ENCODE measurements at regions not wholly inside any gene's neighbourhood (a gene's known extent, or its start where the extent isn't known, plus 50 kb on each side); places are given as distances from the start of the nearest gene placed in this dataset.
"Not testable (repeated sequence)": the region's sequence is repeated elsewhere in the genome, so short reads cannot be mapped to it uniquely, and the experiment has no call there.

GRCh38 chr7:46908770-46909169 is 673.1 kb downstream of the TNS3 start:
- Histone ChIP-seq H3K36me3 (no peaks in the 10 kb centered on the region), H3K27me3 (no peaks in the 10 kb centered on the region), H3K4me1 (no peaks in the 10 kb centered on the region), H3K9me3 (no peaks in the 10 kb centered on the region), H3K4me3 (ENCODE audit: low read depth, low read length) (no peak overlapping the region)
- no peak for DNase-seq
- TF ChIP-seq CTCF (IDR thresholded peaks at IDR 0.05; ENCODE audit: low read depth, low read length): no peak

DNA sequence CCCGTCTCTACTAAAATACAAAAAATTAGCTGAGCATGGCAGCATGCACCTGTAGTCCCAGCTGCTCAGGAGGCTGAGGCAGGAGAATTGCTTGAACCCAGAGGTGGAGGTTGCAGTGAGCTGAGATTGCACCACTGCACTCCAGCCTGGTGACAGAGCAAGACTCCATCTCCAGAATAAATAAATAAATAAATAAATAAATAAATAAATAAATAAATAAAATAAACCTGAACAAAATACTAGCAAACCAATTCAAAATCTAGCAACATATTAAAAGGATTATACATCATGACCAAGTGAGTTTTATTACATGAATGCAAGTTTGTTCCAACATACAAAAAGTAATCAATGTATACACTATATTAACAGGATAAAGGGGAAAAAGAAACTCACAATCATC is 677.4 kb downstream of the TNS3 start:
- not testable (repeated sequence) for H3K27me3 ChIP-seq; DNase-seq; H3K36me3 ChIP-seq; H3K4me3 ChIP-seq (ENCODE audit: low read depth, low read length); H3K9me3 ChIP-seq; H3K4me1 ChIP-seq

DNA sequence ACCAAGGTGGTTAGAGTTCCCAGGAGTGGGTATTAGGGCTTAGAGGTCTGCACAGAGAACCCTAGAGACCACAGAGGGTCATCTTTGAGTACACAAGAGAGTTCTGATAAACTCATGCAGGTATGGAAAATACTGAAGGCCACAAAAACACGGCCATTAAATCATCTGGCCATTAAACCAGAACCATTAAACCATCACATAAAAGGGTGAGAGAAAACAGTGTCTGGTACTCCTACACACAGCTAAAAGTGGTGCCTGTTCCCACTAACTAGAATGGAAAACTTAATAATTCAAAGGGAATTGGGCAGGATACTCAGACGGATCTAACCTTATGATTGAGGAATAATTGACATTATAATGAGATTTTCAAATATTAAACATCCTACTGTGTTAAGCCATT is 679.4 kb downstream of the TNS3 start:
- Histone ChIP-seq H3K27me3 (no peaks in the 10 kb centered on the region), H3K4me3 (ENCODE audit: low read depth, low read length) (no peak overlapping the region), H3K4me1 (peaks cover 6% of the 10 kb centered on the region), H3K36me3 (no peaks in the 10 kb centered on the region), H3K9me3 (no peaks in the 10 kb centered on the region)
- no peak for DNase-seq
- TF ChIP-seq CTCF (IDR thresholded peaks at IDR 0.05; ENCODE audit: low read depth, low read length): no peak

- H3K4me3 ChIP-seq (ENCODE audit: low read depth, low read length): no peak overlapping the region
- DNase-seq: peak; percentile 62
- no peaks in the 10 kb centered on the region for H3K36me3 ChIP-seq
- H3K9me3 ChIP-seq: no peaks in the 10 kb centered on the region
- no peak for TF ChIP-seq CTCF (IDR thresholded peaks at IDR 0.05; ENCODE audit: low read depth, low read length)
- H3K4me1 ChIP-seq: peaks cover 6% of the 10 kb centered on the region
- H3K27me3 ChIP-seq: no peaks in the 10 kb centered on the region
These were observed 681.3 kb downstream of the TNS3 start for GRCh38 chr7:46900312-46901263.

- no peak for DNase-seq
- TF ChIP-seq CTCF (IDR thresholded peaks at IDR 0.05; ENCODE audit: low read depth, low read length): no peak
- Histone ChIP-seq H3K36me3 (no peaks in the 10 kb centered on the region), H3K27me3 (no peaks in the 10 kb centered on the region), H3K4me1 (peaks cover 6% of the 10 kb centered on the region), H3K9me3 (no peaks in the 10 kb centered on the region), H3K4me3 (ENCODE audit: low read depth, low read length) (no peak overlapping the region)
These were observed 684.5 kb downstream of the TNS3 start for GRCh38 chr7:46897381-46897780.

- no peaks in the 10 kb centered on the region for H3K36me3 ChIP-seq
- H3K9me3 ChIP-seq: no peaks in the 10 kb centered on the region
- TF ChIP-seq CTCF (IDR thresholded peaks at IDR 0.05; ENCODE audit: low read depth, low read length): peak; percentile 13; the same call in 1 of the 2 replicates
- no peaks in the 10 kb centered on the region for H3K27me3 ChIP-seq
- H3K4me3 ChIP-seq (ENCODE audit: low read depth, low read length): no peak overlapping the region
- peaks cover 11% of the 10 kb centered on the region; the same call in 1 of the 2 replicates for H3K4me1 ChIP-seq
- no peak for DNase-seq
These were observed 695.1 kb downstream of the TNS3 start for GRCh38 chr7:46886669-46887374.

Measured in BE2C (cell line).